ENCODE measurements at regions not wholly inside any gene's neighbourhood (a gene's known extent, or its start where the extent isn't known, plus 50 kb on each side); places are given as distances from the start of the nearest gene placed in this dataset.

DNA sequence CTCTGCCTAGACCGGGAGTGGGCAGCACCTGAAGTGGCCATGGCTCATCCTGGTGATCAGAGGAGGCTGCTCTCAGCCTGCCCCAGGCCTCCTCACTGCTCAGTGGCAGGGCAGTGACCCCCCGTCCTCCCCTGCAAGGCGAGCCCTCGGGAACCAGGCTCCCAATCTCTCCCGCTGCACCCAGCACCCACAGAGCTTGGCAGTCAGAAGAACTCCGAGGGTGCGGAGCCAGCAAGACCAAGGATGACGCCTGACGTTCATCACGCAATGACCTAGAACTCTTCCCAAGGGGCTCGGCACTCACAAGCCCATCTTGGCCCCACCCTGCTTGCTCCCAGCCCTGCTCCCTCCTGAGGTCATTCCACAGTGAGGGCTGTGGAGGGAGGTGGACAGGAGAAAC is 189.8 kb upstream of the SALL3 start:
- TF ChIP-seq YY1 (IDR thresholded peaks at IDR 0.05; ENCODE audit: insufficient read depth, insufficient read length) (no peak), ZNF274 (IDR thresholded peaks at IDR 0.05; ENCODE audit: low read depth, low read length) (no peak)
